Colonic mucosa (tissue), 4 donors: ENCODE measurements at regions not wholly inside any gene's neighbourhood (a gene's known extent, or its start where the extent isn't known, plus 50 kb on each side); places are given as distances from the start of the nearest gene placed in this dataset.
"Not testable (repeated sequence)": the region's sequence is repeated elsewhere in the genome, so short reads cannot be mapped to it uniquely, and the experiment has no call there.

Experiments
- DNase-seq: peaks from one replicate; pipeline ENCODE4 v3.0.0-alpha.2; 2020
- H3K27ac ChIP-seq: fragments of 200-600 bp; one replicate; pipeline ENCODE4 v1.8.0; 2021
- H3K27me3 ChIP-seq: fragments of 200-600 bp; one replicate; pipeline ENCODE4 v1.8.0; 2021
- H3K36me3 ChIP-seq: fragments of 200-600 bp; one replicate; pipeline ENCODE4 v1.8.0; 2021
- H3K4me1 ChIP-seq: fragments of 200-600 bp; one replicate; pipeline ENCODE4 v1.8.0; 2021; ENCODE audit warnings: mild to moderate bottlenecking
- H3K4me3 ChIP-seq: fragments of 200-600 bp; one replicate; pipeline ENCODE4 v1.8.0; 2021
- H3K9ac ChIP-seq, 2 donors: one replicate each; pipeline ENCODE4 v1.7.0; 2013; ENCODE audit warnings: control low read depth in 2 of 2, low read depth in 2 of 2, low read length in 2 of 2
- H3K9me3 ChIP-seq: fragments of 200-600 bp; one replicate; pipeline ENCODE4 v1.8.0; 2021
- CTCF ChIP-seq: fragments of 200-600 bp; IDR thresholded peaks from one replicate; pipeline ENCODE4 v1.8.0; 2022; ENCODE audit warnings: antibody characterized with exemption, mild to moderate bottlenecking
- intact Hi-C: fragments of 100-400 bp; cut with DNase I; formaldehyde crosslinking; loops from one replicate; pipeline ENCODE4 v1.14.1; 2022
- donor health status: healthy.
- donor health status: DM: no; HTN: no; CAD: no.
- donor health status: DM: no; HTN: no; CAD: no.

- Histone ChIP-seq H3K4me1 (no peaks in the 10 kb centered on the region), H3K9ac (no peak overlapping the region), H3K27me3 (no peaks in the 10 kb centered on the region), H3K27ac (no peak overlapping the region), H3K4me3 (no peak overlapping the region), H3K36me3 (no peaks in the 10 kb centered on the region), H3K9me3 (no peaks in the 10 kb centered on the region)
- no peak for DNase-seq
- TF ChIP-seq CTCF: no peak
- intact Hi-C loops: no loop called here
These were observed 367.6 kb upstream of the GYPC start for GRCh38 chr2:126288362-126288761.

GRCh38 chr2:126293962-126294361 is 362.0 kb upstream of the GYPC start:
- H3K36me3 ChIP-seq, H3K4me1 ChIP-seq, DNase-seq, H3K27me3 ChIP-seq, H3K27ac ChIP-seq, H3K9ac ChIP-seq, intact Hi-C loops, H3K9me3 ChIP-seq, H3K4me3 ChIP-seq: not testable (repeated sequence)

GRCh38 chr2:126299469-126299976 is 356.4 kb upstream of the GYPC start:
- Histone ChIP-seq H3K36me3 (no peaks in the 10 kb centered on the region), H3K9ac (no peak overlapping the region), H3K27ac (no peak overlapping the region), H3K4me3 (no peak overlapping the region), H3K27me3 (no peaks in the 10 kb centered on the region), H3K9me3 (no peaks in the 10 kb centered on the region), H3K4me1 (no peaks in the 10 kb centered on the region)
- intact Hi-C loops: no loop called here
- no peak for TF ChIP-seq CTCF
- no peak for DNase-seq

GRCh38 chr2:126300348-126300747 is 355.6 kb upstream of the GYPC start:
- Histone ChIP-seq H3K36me3 (no peaks in the 10 kb centered on the region), H3K4me1 (no peaks in the 10 kb centered on the region), H3K27me3 (no peaks in the 10 kb centered on the region), H3K9ac (no peak overlapping the region), H3K4me3 (no peak overlapping the region), H3K27ac (no peak overlapping the region), H3K9me3 (no peaks in the 10 kb centered on the region)
- TF ChIP-seq CTCF: no peak
- intact Hi-C loops: no loop called here
- no peak for DNase-seq

GRCh38 chr2:126302043-126302442 is 353.9 kb upstream of the GYPC start:
- no peak overlapping the region for H3K9ac ChIP-seq
- no peaks in the 10 kb centered on the region for H3K9me3 ChIP-seq
- H3K27ac ChIP-seq: no peak overlapping the region
- no peak overlapping the region for H3K4me3 ChIP-seq
- TF ChIP-seq CTCF: no peak
- no peaks in the 10 kb centered on the region for H3K36me3 ChIP-seq
- intact Hi-C loops: no loop called here
- H3K4me1 ChIP-seq: no peaks in the 10 kb centered on the region
- DNase-seq: no peak
- H3K27me3 ChIP-seq: no peaks in the 10 kb centered on the region

GRCh38 chr2:126303113-126303512 is 352.8 kb upstream of the GYPC start:
- H3K36me3 ChIP-seq: no peaks in the 10 kb centered on the region
- intact Hi-C loops: no loop called here
- TF ChIP-seq CTCF: no peak
- no peaks in the 10 kb centered on the region for H3K27me3 ChIP-seq
- H3K4me3 ChIP-seq: no peak overlapping the region
- no peak overlapping the region for H3K9ac ChIP-seq
- H3K4me1 ChIP-seq: no peaks in the 10 kb centered on the region
- H3K27ac ChIP-seq: no peak overlapping the region
- DNase-seq: no peak
- no peaks in the 10 kb centered on the region for H3K9me3 ChIP-seq
